ENCODE measurements at regions not wholly inside any gene's neighbourhood (a gene's known extent, or its start where the extent isn't known, plus 50 kb on each side); places are given as distances from the start of the nearest gene placed in this dataset.

DNA sequence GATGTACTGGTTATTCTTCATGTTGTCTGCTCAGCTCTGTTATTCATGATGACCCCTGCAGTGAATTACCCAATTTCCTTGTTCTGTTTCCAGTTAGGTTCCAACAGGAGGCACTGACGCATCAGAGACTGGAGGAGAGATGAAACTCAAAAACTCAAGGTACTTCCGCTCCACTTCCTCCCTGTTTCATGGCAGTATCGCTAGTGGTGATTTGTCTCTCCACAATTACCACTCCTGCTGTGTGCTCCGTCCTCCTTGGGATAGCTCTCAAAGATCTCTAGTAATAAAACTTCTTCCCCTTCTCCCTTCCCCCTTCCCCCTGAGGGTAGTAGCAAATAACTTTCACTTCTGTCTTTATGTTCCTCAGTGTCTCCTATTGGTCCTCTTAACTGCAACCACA is 107.4 kb upstream of the ABCB5 start:
- TF ChIP-seq GATA2 (IDR thresholded peaks at IDR 0.05; ENCODE audit: low read depth, low read length) = no peak
- no peak for TF ChIP-seq GATA3 (IDR thresholded peaks at IDR 0.05; ENCODE audit: low read depth, low read length)

DNA sequence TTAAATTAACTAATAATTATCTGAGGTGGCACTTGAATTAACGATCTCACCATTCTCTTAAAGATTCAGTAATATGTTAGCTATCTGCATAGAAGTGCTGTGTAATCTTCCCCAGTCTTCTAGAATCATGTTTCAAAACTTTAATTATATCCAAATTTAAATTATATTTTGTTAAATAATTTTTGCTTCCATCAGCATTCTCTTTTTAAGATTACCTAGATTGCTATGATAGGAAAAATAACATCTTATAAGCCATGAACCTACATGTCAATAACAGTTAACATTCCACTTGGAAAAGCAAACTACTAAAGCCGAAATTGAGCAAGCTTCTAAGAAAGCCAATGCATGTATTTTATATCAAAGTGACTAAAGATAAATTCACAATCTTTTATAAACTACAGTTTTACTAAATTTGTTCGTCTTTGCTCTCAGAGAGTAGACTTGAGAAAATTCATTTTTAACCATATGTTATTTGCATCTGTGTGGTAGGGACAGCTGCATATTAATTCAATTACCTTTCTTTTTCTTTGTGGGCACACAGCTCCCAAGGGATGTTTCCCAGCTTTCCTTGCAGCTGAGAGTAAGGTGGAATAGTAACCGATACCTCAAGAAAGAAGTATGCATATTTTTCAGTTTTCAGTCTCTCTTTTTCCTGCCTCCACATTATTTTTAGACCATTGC is 105.4 kb upstream of the ABCB5 start:
- TF ChIP-seq GATA2 (IDR thresholded peaks at IDR 0.05; ENCODE audit: low read depth, low read length) (no peak), GATA3 (IDR thresholded peaks at IDR 0.05; ENCODE audit: low read depth, low read length) (no peak)

DNA sequence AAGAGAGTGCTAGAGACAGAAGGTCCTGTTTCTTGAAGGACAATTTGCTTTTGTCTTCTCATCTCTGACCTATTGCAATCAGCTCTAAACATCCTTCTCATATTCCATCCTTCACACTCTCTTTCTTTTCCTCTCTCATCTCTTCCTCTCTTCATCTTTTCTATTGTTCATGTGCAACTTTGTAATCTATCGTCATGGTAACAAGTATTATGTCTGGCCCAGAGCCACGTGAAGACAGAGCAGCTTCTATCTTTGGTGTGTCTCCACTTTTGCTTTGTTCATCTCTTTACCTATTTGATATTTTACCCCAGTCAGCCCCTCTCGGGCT is 104.9 kb upstream of the ABCB5 start:
- no peak for TF ChIP-seq GATA2 (IDR thresholded peaks at IDR 0.05; ENCODE audit: low read depth, low read length)
- TF ChIP-seq GATA3 (IDR thresholded peaks at IDR 0.05; ENCODE audit: low read depth, low read length) = no peak

DNA sequence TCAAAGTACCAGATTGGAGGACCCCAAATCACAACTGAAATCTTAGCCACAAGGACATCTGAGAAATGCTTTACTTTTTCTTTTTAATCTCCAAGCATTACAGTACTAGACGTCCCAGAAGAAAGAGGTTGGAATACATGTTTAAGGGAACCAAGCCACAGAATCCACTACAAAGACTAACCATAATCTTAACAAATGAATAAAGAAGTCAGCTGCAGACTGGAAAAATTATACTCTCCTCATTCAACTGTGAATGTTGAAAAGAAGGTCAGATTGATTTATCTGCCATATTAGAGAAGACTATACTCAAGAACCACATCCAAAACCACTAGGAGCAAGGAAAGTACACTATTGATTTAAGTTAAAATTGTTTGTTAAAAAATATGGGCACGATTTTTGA is 102.1 kb upstream of the ABCB5 start:
- TF ChIP-seq GATA3 (IDR thresholded peaks at IDR 0.05; ENCODE audit: low read depth, low read length) = no peak
- no peak for TF ChIP-seq GATA2 (IDR thresholded peaks at IDR 0.05; ENCODE audit: low read depth, low read length)

DNA sequence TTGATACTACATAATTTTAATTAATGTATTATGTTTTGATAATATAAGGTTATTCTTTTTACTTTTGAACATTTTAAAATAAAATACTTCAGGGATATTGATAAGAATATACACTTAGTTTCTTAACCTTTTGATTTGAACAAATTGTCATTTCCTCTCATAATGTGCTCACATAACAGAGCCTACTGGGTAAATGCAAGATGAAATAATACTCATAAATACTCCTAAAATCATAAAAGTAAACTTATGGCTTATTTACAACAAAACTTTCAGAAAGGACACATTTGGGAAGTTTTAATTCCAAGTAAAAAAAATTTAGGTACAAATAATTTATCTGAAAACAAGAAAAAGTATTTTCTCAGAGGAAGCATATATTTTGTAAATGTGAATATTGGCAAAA is 101.6 kb upstream of the ABCB5 start:
- TF ChIP-seq GATA2 (IDR thresholded peaks at IDR 0.05; ENCODE audit: low read depth, low read length) (no peak), GATA3 (IDR thresholded peaks at IDR 0.05; ENCODE audit: low read depth, low read length) (no peak)

DNA sequence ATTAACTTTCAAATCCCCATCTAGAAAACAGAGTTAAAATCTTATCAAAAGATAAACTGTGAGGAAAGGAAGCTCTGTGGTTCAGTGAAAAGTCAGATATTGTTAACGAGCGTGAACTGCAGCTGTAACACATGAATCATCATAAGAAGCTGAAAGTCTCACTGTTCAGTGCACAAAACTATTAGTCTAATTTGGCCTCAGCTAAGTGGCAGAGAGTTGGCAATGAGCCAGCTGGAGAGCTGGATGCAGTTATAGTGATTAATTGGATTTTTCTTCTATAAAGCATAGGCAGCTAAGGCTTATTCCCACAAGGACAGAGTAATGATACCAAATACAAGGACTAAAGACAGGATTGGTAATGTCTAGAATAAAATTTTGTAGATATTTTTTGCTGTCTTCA is 101.1 kb upstream of the ABCB5 start:
- TF ChIP-seq GATA2 (IDR thresholded peaks at IDR 0.05; ENCODE audit: low read depth, low read length) (peak; percentile 54), GATA3 (IDR thresholded peaks at IDR 0.05; ENCODE audit: low read depth, low read length) (peak; percentile 52)

DNA sequence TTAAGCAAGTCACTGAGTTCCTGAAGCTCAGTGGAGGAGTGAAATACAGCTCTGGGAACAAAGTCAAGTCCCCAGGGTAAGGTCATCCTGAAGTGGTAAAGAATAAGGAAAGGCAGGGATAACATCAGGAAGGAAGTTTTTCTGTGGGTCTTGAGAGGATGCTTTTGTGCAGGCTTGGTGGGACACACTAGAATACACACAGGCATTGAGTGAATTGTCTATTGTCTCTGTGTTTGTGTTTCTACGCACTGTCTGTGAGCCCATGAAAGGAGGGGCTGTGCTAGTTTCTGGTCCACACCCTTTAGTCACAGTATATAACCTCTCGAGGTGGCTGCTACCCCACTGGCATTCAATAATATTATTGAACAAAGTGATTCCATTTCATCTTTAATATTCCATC is 95.8 kb upstream of the ABCB5 start:
- TF ChIP-seq GATA2 (IDR thresholded peaks at IDR 0.05; ENCODE audit: low read depth, low read length) (no peak), GATA3 (IDR thresholded peaks at IDR 0.05; ENCODE audit: low read depth, low read length) (no peak)

DNA sequence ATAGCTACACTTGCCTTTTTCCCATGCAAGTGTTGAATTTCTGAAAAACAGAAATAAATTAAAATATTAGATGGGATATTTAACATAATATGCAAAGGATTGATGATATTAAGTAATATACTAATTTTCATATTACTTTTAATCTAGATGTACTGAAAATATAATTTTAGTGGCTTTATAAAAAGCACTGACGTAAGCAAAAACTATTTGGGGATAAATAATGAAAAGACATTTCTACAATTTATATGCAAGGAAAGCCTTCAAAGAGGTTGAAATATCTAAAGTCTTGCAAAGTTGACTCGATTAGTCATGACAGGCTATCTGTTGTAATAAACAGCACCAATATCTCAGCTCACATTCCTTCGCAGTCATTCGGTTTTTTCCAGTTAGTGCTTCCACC is 94.9 kb upstream of the ABCB5 start:
- no peak for TF ChIP-seq GATA2 (IDR thresholded peaks at IDR 0.05; ENCODE audit: low read depth, low read length)
- no peak for TF ChIP-seq GATA3 (IDR thresholded peaks at IDR 0.05; ENCODE audit: low read depth, low read length)

DNA sequence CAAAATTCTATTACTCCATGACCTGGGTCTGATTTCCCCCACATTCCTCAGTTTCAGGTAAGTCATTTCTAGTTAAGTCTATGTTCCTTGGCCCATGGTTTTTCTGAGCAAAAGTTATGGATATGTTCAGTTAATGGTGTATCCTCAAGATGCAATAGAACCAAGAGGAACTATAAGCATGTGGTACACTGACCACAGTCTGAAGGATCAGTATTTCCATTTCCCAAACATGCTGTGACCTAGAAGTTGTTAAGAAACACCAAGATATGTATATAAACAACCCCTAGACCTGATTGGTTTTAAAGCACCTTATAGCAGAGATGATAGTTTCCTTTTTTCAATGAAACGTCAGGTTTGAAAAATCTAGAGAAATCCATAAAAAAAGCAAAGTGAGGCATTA is 94.2 kb upstream of the ABCB5 start:
- no peak for TF ChIP-seq GATA2 (IDR thresholded peaks at IDR 0.05; ENCODE audit: low read depth, low read length)
- no peak for TF ChIP-seq GATA3 (IDR thresholded peaks at IDR 0.05; ENCODE audit: low read depth, low read length)

DNA sequence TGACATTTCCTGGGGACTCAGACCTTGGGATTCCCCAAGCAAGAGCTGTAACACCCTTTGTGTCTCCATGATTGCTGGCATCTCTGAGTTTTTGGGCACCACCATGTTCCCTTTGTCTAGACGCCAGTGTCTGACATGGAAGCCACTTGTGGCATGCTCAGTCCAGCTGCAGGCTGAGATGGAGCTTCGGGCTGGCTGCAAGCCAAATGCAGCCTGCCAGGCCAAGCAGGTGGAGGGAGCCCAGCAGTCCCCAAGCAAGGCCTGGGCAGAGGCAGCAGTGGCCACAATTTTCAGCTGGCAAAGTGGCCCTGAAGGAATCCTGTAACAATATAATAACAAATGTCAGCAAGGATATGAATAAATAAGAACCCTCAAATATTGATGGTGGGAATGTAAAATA is 86.2 kb upstream of the ABCB5 start:
- no peak for TF ChIP-seq GATA3 (IDR thresholded peaks at IDR 0.05; ENCODE audit: low read depth, low read length)
- TF ChIP-seq GATA2 (IDR thresholded peaks at IDR 0.05; ENCODE audit: low read depth, low read length) = no peak

DNA sequence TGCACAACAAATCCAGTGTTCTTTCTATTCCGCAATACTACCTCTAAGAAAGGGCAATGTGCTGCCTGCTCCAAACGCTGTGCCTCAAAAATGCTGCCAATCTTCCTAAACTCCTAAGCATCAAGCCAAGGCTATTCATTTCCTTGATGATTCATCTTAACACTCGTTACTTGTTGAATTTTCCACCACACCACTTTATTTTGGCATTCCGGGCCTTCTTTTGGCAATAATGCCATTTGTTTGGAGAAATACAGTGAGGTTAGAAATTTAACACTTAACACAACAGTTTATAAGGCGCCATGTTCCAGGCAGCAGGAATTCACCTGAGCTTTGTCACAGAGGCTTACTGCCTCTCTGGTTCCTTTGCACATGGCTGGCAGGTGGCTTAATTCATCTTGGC is 82.6 kb upstream of the ABCB5 start:
- TF ChIP-seq GATA3 (IDR thresholded peaks at IDR 0.05; ENCODE audit: low read depth, low read length) (no peak), GATA2 (IDR thresholded peaks at IDR 0.05; ENCODE audit: low read depth, low read length) (no peak)

DNA sequence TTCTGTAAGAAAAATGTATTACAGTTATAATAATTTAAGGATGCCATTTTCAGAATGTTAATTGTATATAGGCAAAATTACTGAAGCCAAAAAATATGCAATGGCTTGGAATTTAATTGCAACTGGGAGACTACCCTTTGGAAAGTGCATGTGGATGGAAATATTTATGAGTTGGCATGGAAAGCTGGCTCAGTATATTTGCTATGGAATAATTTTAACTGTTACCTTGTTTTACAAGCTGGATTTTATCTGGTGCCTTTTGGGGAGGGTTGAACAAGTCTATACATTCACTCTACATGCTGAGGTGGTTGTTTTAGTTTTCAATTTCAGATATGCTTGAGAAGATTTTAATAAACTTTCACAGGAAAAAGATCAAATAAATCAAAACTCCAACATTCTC is 80.9 kb upstream of the ABCB5 start:
- TF ChIP-seq GATA3 (IDR thresholded peaks at IDR 0.05; ENCODE audit: low read depth, low read length) = no peak
- no peak for TF ChIP-seq GATA2 (IDR thresholded peaks at IDR 0.05; ENCODE audit: low read depth, low read length)

DNA sequence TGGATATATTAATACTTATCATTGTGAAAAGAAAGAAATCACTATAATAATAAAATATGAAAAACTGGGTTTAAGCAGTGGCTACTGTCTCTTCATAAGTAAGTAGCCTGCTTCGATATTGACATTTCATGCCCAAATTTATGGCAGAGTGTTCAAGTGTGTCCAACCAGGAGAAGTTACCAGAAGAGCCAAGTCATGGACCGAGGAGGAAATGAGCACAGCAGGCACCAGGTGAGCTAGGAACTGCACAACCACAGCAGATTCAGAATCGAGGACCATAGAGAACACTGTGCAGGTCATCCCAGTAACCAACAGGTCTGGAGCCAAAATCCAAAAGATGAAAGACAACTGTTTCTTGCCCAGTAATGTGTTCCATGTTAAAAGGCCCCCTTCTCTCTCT is 79.9 kb upstream of the ABCB5 start:
- no peak for TF ChIP-seq GATA2 (IDR thresholded peaks at IDR 0.05; ENCODE audit: low read depth, low read length)
- no peak for TF ChIP-seq GATA3 (IDR thresholded peaks at IDR 0.05; ENCODE audit: low read depth, low read length)

DNA sequence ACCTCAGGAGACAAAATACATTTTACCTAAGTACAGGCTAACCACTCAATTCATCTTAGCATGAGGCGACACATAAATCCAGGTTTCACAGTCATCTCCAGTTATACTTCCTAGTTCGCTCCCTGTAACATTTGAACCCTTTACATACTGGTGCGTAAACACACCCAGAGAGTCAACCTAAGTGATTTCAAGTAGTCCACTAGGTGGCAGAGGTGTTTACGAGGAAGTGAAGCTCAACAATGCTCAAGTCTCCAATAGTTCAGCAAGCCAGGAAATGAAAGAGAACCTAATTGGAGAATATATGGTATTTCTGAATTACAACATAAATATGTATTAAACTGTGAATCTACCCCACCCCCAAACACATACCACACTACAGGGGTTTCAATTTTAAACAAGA is 76.3 kb upstream of the ABCB5 start:
- no peak for TF ChIP-seq GATA3 (IDR thresholded peaks at IDR 0.05; ENCODE audit: low read depth, low read length)

DNA sequence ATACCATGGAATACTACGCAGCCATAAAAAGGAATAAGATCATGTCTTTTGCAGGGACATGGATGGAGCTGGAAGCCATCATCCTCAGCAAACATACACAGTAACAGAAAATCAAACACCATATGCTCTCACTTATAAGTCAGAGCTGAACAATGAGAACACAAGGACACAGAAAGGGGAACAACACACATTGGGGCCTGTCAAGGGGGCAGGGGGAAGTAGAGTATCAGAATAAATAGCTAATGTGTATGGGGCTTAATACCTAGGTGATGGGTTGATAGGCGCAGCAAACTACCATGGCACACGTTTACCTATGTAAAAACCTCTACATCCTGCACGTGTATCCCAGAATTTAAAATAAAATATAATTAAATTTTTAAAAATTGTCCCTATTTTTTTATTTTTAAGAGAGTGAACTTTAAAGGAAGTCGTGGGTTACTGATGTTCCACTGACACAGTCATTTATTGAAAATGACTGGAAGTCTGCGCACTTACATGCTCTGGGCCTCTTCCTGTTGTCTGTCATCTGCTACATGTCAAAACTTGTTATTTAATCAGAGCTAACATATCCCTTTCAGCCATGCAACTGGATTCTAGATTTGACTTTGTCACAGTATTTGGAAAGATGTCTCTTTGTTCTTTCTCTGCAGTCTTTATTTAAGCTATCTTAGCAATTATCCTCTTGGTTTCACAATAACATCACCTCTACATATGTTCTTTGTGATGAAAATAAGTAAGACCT is 73.7 kb upstream of the ABCB5 start:
- TF ChIP-seq GATA3 (IDR thresholded peaks at IDR 0.05; ENCODE audit: low read depth, low read length) (peak; percentile 43; the same call in 1 of the 2 replicates), GATA2 (IDR thresholded peaks at IDR 0.05; ENCODE audit: low read depth, low read length) (no peak)
